ENCODE measurements at regions not wholly inside any gene's neighbourhood (a gene's known extent, or its start where the extent isn't known, plus 50 kb on each side); places are given as distances from the start of the nearest gene placed in this dataset.

- no peak for TF ChIP-seq CTCF (IDR thresholded peaks at IDR 0.05; ENCODE audit: low read length)
- no peak for TF ChIP-seq EZH2 (optimal IDR thresholded peaks at IDR 0.05; ENCODE audit: low read depth, low read length)
- TF ChIP-seq EZH2phosphoT487 (IDR thresholded peaks at IDR 0.05; ENCODE audit: low read length): no peak
These were observed 585.6 kb downstream of the GALC start for GRCh38 chr14:87407344-87407743.
